ENCODE measurements at regions not wholly inside any gene's neighbourhood (a gene's known extent, or its start where the extent isn't known, plus 50 kb on each side); places are given as distances from the start of the nearest gene placed in this dataset.
"Not testable (repeated sequence)": the region's sequence is repeated elsewhere in the genome, so short reads cannot be mapped to it uniquely, and the experiment has no call there.

DNA sequence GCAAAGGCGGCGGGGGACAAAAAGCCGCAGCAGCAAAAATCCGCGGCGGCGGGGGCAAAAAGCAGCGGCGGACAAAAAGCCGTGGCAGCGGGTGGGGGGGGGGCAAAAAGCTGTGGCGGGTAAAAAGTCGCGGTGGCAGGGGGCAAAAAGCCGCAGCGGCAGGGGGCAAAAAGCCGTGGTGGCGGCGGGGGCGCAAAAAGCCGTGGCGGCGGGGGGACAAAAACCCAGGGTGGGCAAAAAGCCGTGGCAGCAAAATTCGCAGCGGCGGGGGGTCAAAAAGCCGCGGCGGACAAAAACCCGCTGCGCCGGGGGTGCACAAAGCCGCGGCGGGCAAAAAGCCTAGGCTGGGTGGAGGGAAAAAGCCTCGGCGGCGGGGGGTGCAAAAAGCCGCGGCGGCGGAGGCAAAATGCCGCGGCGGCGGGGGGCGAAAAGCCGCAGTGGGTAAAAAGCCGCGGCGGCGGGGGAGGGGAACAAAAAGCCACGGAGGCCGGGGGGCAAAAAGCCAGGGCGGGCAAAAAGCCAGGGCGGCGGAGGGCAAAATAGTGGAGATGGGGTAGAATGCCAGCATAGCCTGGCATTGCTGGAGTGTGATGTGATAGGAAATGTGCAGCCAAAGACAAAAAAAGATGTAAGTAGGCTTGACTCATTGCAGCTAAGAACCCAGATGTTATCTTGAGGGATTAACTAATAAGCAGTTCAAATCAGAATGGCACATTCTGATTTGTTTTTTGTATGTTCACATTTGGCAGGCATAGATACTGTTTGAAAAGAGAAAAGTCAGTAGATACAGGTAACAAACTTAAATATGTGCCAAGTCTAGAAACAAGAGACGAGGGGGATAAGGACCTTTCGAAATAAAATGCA lies 1076.3 kb downstream of the RPIA start:
- Mint-ChIP-seq H3K27me3 (ENCODE audit: low read depth) (peaks cover 16% of the 10 kb centered on the region), H3K9me3 (peaks cover 49% of the 10 kb centered on the region)
- DNase-seq (ENCODE audit: low spot score): no peak

GRCh38 chr2:89775885-89776284 lies 1084.4 kb downstream of the RPIA start:
- Mint-ChIP-seq H3K27me3 (ENCODE audit: low read depth) (no peaks in the 10 kb centered on the region), H3K9me3 (peaks cover 93% of the 10 kb centered on the region), H3K36me3 (ENCODE audit: low read depth) (peaks cover 15% of the 10 kb centered on the region), H3K4me1 (ENCODE audit: low read depth) (no peaks in the 10 kb centered on the region), H3K27ac (no peak overlapping the region), H3K4me3 (no peak overlapping the region)
- no peak for DNase-seq (ENCODE audit: low spot score)

More for the DNA sequence above, 1076.3 kb downstream of the RPIA start:
- Mint-ChIP-seq H3K4me3 (no peak overlapping the region), H3K36me3 (ENCODE audit: low read depth) (no peaks in the 10 kb centered on the region), H3K4me1 (ENCODE audit: low read depth) (no peaks in the 10 kb centered on the region), H3K27ac (no peak overlapping the region)

GRCh38 chr2:89780318-89780717 lies 1088.8 kb downstream of the RPIA start:
- H3K27ac Mint-ChIP-seq: no peak overlapping the region
- H3K4me3 Mint-ChIP-seq: no peak overlapping the region
- no peaks in the 10 kb centered on the region for H3K27me3 Mint-ChIP-seq (ENCODE audit: low read depth)
- H3K9me3 Mint-ChIP-seq: peaks cover 100% of the 10 kb centered on the region
- peaks cover 28% of the 10 kb centered on the region for H3K36me3 Mint-ChIP-seq (ENCODE audit: low read depth)
- DNase-seq (ENCODE audit: low spot score): no peak
- no peaks in the 10 kb centered on the region for H3K4me1 Mint-ChIP-seq (ENCODE audit: low read depth)

DNA sequence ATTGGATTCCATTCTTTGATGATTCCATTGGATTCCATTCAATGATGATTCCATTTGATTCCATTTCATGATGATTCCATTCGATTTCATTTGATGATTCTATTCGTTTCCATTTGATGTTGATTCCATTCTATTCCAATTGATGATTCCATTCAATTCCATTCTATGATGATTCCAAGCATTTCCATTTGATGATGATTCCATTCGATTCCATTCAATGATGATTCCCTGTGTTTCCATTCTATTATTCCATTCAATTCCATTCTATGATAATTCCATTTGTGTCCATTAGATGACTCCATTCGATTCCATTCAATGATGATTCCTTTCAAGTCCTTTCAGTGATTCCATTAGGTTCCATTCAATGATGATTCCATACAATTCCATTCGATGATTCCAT lies 1090.5 kb downstream of the RPIA start:
- no peaks in the 10 kb centered on the region for H3K27me3 Mint-ChIP-seq (ENCODE audit: low read depth)
- H3K36me3 Mint-ChIP-seq (ENCODE audit: low read depth): peaks cover 23% of the 10 kb centered on the region
- H3K4me1 Mint-ChIP-seq (ENCODE audit: low read depth): no peaks in the 10 kb centered on the region
- no peak overlapping the region for H3K4me3 Mint-ChIP-seq
- no peak overlapping the region for H3K27ac Mint-ChIP-seq
- no peak for DNase-seq (ENCODE audit: low spot score)
- peaks cover 93% of the 10 kb centered on the region for H3K9me3 Mint-ChIP-seq

DNA sequence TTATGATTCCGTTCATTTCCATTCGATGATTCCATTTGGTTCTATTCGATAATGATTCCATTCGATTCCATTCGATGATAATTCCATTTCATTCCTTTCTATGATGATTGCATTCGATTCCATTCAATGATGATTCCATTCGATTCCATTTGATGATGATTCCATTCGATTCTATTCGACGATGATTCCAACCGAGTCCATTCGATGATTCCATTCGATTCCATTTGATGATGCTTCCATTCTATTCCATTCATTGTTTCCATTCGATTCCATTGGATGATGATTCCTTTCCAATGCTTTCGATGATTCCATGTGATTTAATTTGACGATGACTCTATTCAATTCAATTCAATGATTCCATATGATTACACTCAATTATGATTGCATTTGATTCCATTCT lies 1093.5 kb downstream of the RPIA start:
- no peak overlapping the region for H3K27ac Mint-ChIP-seq
- peaks cover 23% of the 10 kb centered on the region for H3K36me3 Mint-ChIP-seq (ENCODE audit: low read depth)
- H3K4me3 Mint-ChIP-seq: no peak overlapping the region
- H3K4me1 Mint-ChIP-seq (ENCODE audit: low read depth): no peaks in the 10 kb centered on the region
- no peaks in the 10 kb centered on the region for H3K27me3 Mint-ChIP-seq (ENCODE audit: low read depth)
- H3K9me3 Mint-ChIP-seq: peaks cover 93% of the 10 kb centered on the region
- DNase-seq (ENCODE audit: low spot score): no peak

DNA sequence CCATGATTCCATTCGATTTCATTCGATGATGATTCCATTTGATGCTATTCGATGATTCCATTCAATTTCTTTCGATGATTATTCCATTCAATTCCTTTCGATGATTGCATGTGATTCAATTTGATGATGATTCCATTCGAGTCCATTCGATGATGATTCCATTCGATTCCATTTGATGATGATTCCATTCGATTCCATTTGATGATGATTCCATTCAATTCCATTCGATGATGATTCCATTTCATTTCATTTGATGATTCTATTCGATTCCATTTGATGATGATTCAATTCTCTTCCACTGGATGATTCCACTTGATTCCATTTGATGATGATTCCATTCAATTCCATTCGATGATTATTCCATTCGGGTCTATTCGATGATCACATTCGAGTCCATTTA lies 1094.1 kb downstream of the RPIA start:
- not testable (repeated sequence) for DNase-seq (ENCODE audit: low spot score); H3K27me3 Mint-ChIP-seq (ENCODE audit: low read depth); H3K4me1 Mint-ChIP-seq (ENCODE audit: low read depth); H3K27ac Mint-ChIP-seq; H3K4me3 Mint-ChIP-seq
- Mint-ChIP-seq H3K36me3 (ENCODE audit: low read depth) (peaks cover 24% of the 10 kb centered on the region), H3K9me3 (peaks cover 93% of the 10 kb centered on the region)

GRCh38 chr2:89786642-89787041 lies 1095.2 kb downstream of the RPIA start:
- not testable (repeated sequence) for H3K27me3 Mint-ChIP-seq (ENCODE audit: low read depth); H3K4me3 Mint-ChIP-seq; DNase-seq (ENCODE audit: low spot score); H3K27ac Mint-ChIP-seq; H3K4me1 Mint-ChIP-seq (ENCODE audit: low read depth)
- H3K9me3 Mint-ChIP-seq: peaks cover 89% of the 10 kb centered on the region
- peaks cover 17% of the 10 kb centered on the region for H3K36me3 Mint-ChIP-seq (ENCODE audit: low read depth)

DNA sequence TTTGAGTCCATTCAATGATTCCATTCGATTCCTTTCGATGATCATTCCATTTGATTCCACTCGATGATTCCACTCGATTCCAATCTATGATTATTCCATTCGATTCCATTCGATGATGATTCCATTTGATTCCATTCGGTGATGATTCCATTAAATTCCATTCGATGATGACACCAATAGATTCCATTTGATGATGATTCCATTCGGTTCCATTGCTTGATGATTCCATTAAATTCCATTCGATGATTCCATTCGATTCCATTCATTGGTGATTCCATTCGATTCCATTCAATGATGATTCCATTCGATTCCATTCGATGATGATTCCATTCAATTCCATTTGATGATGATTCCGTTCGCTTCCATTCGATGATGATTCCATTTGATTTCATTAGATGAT lies 1104.1 kb downstream of the RPIA start:
- H3K36me3 Mint-ChIP-seq (ENCODE audit: low read depth): peaks cover 24% of the 10 kb centered on the region
- not testable (repeated sequence) for H3K4me3 Mint-ChIP-seq; DNase-seq (ENCODE audit: low spot score); H3K27ac Mint-ChIP-seq; H3K4me1 Mint-ChIP-seq (ENCODE audit: low read depth); H3K27me3 Mint-ChIP-seq (ENCODE audit: low read depth)
- peaks cover 95% of the 10 kb centered on the region for H3K9me3 Mint-ChIP-seq

- Mint-ChIP-seq H3K4me1 (ENCODE audit: low read depth) (no peaks in the 10 kb centered on the region), H3K9me3 (peaks cover 99% of the 10 kb centered on the region), H3K36me3 (ENCODE audit: low read depth) (peaks cover 28% of the 10 kb centered on the region), H3K4me3 (no peak overlapping the region), H3K27ac (no peak overlapping the region), H3K27me3 (ENCODE audit: low read depth) (no peaks in the 10 kb centered on the region)
- DNase-seq (ENCODE audit: low spot score): no peak
These were observed 1106.0 kb downstream of the RPIA start for GRCh38 chr2:89797320-89798038.

GRCh38 chr2:89801207-89801606 lies 1109.7 kb downstream of the RPIA start:
- H3K36me3 Mint-ChIP-seq (ENCODE audit: low read depth): peaks cover 29% of the 10 kb centered on the region
- not testable (repeated sequence) for H3K27ac Mint-ChIP-seq; H3K4me1 Mint-ChIP-seq (ENCODE audit: low read depth); DNase-seq (ENCODE audit: low spot score); H3K4me3 Mint-ChIP-seq; H3K27me3 Mint-ChIP-seq (ENCODE audit: low read depth)
- H3K9me3 Mint-ChIP-seq: peaks cover 97% of the 10 kb centered on the region

DNA sequence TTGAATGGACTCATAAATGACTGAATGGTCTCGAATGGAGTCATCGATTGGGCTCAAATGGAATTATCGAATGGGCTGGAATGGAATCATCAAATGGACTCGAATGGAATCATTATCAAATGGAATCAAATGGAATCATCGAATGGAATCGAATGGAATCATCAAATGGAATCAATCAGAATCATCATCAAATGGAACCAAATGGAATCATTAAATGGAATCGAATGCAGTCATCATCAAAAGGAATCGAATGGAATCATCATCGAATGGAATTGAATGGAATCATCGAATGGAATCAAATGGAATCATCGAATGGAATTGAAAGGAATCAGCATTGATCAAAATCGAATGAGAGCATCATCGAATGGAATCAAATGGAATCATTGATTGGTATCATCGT lies 1114.9 kb downstream of the RPIA start:
- H3K36me3 Mint-ChIP-seq (ENCODE audit: low read depth): peaks cover 23% of the 10 kb centered on the region

DNA sequence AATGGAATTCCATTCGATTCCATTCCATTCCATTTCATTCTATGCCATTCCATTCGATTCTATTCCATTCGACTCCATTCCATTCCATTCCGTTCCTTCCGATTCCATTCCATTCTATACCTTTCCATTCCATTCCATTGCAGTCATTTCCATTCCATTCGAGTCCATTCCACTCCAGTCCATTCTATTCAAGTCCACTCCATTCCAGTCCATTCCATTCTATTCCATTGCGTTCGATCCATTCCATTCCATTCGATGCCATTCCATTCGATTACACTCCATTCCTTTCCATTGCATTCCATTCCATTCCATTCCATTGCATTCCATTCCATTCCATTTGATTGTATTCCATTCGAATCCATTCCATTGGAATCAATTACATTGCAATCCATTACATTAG lies 1119.8 kb downstream of the RPIA start:
- H3K27me3 Mint-ChIP-seq (ENCODE audit: low read depth): no peaks in the 10 kb centered on the region
- no peak for DNase-seq (ENCODE audit: low spot score)
- H3K36me3 Mint-ChIP-seq (ENCODE audit: low read depth): peaks cover 31% of the 10 kb centered on the region
- peaks cover 39% of the 10 kb centered on the region for H3K9me3 Mint-ChIP-seq
- H3K27ac Mint-ChIP-seq: no peak overlapping the region
- no peaks in the 10 kb centered on the region for H3K4me1 Mint-ChIP-seq (ENCODE audit: low read depth)
- H3K4me3 Mint-ChIP-seq: no peak overlapping the region

More for the DNA sequence above, 1114.9 kb downstream of the RPIA start:
- H3K4me1 Mint-ChIP-seq (ENCODE audit: low read depth); DNase-seq (ENCODE audit: low spot score); H3K4me3 Mint-ChIP-seq; H3K27ac Mint-ChIP-seq; H3K27me3 Mint-ChIP-seq (ENCODE audit: low read depth): not testable (repeated sequence)
- peaks cover 86% of the 10 kb centered on the region for H3K9me3 Mint-ChIP-seq

GRCh38 chr2:89811910-89812309 lies 1120.4 kb downstream of the RPIA start:
- Mint-ChIP-seq H3K36me3 (ENCODE audit: low read depth) (peaks cover 35% of the 10 kb centered on the region), H3K9me3 (peaks cover 33% of the 10 kb centered on the region)
- H3K27me3 Mint-ChIP-seq (ENCODE audit: low read depth); H3K4me3 Mint-ChIP-seq; H3K27ac Mint-ChIP-seq; DNase-seq (ENCODE audit: low spot score); H3K4me1 Mint-ChIP-seq (ENCODE audit: low read depth): not testable (repeated sequence)

DNA sequence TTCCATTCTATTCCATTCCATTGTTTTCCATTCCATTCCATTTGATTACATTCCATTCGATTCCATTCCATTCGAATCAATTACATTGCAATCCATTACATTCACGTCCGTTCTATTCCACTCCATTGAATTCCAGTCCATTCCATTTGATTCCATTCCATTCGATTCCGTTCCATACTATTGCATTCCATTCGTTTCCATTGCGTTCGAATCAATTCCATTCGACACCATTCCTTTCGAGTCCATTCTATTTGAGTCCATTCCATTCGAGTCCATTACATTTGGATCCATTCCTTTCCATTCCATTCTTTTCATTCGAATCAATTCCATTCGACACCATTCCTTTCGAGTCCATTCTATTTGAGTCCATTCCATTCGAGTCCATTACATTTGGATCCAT lies 1122.9 kb downstream of the RPIA start:
- not testable (repeated sequence) for H3K4me1 Mint-ChIP-seq (ENCODE audit: low read depth); H3K27me3 Mint-ChIP-seq (ENCODE audit: low read depth); H3K4me3 Mint-ChIP-seq; H3K27ac Mint-ChIP-seq; DNase-seq (ENCODE audit: low spot score)
- Mint-ChIP-seq H3K36me3 (ENCODE audit: low read depth) (peaks cover 55% of the 10 kb centered on the region), H3K9me3 (peaks cover 15% of the 10 kb centered on the region)

Data from T-helper 2 cell treated with Interferon-gamma antibody and Interleukin-4, amounts not matched to agents 5 μg/mL and 100 μg/mL, for 36 hours (primary cell).